LNCAP (cell line): ENCODE measurements at regions not wholly inside any gene's neighbourhood (a gene's known extent, or its start where the extent isn't known, plus 50 kb on each side); places are given as distances from the start of the nearest gene placed in this dataset.

Source experiments
- TF ChIP-seq, protein P1 (sequence below): fragments of 450-650 bp; IDR thresholded peaks from 2 replicates; pipeline ENCODE4 v1.5.1; 2017; ENCODE audit warnings: mild to moderate bottlenecking

DNA sequence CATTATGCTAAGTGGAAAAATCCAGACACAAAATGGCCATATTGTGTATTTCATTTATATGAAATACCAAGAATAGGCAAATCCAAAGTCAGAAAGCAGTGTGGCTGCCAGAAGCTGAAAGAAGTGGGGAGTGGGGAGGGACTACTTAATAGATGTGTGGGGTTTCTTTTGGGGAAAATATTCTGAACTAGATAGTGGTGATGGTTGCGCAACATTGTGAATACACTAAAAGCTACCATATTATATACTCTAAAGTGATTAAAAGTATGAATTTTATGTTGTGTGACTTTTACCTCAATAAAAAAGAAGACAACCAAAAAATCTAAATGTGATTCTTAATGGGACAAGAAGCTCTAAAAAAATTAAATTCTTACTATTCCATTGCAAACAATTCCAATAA, 272.6 kb downstream of the DAD1 start:
- TF ChIP-seq, protein P1, sequence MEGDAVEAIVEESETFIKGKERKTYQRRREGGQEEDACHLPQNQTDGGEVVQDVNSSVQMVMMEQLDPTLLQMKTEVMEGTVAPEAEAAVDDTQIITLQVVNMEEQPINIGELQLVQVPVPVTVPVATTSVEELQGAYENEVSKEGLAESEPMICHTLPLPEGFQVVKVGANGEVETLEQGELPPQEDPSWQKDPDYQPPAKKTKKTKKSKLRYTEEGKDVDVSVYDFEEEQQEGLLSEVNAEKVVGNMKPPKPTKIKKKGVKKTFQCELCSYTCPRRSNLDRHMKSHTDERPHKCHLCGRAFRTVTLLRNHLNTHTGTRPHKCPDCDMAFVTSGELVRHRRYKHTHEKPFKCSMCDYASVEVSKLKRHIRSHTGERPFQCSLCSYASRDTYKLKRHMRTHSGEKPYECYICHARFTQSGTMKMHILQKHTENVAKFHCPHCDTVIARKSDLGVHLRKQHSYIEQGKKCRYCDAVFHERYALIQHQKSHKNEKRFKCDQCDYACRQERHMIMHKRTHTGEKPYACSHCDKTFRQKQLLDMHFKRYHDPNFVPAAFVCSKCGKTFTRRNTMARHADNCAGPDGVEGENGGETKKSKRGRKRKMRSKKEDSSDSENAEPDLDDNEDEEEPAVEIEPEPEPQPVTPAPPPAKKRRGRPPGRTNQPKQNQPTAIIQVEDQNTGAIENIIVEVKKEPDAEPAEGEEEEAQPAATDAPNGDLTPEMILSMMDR: no peak

DNA sequence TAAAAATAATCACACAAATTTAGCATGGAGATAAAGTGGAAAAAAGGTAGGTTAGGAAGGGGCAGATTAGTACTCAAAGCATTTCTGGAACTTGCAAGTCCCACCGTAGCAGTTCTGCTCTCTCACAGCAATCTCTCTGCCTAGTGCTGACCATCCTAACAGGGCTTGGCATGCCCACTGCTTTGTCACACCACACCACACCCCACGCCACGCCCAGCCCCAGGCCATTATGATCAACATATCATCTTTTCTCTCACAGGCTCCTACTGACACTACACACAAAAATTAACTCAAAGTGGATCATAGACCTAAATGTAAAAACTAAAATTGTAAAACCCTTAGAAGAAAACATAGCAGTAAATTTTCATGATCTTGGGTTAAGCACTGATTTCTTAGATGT, 273.7 kb downstream of the DAD1 start:
- TF ChIP-seq, protein P1: no peak

DNA sequence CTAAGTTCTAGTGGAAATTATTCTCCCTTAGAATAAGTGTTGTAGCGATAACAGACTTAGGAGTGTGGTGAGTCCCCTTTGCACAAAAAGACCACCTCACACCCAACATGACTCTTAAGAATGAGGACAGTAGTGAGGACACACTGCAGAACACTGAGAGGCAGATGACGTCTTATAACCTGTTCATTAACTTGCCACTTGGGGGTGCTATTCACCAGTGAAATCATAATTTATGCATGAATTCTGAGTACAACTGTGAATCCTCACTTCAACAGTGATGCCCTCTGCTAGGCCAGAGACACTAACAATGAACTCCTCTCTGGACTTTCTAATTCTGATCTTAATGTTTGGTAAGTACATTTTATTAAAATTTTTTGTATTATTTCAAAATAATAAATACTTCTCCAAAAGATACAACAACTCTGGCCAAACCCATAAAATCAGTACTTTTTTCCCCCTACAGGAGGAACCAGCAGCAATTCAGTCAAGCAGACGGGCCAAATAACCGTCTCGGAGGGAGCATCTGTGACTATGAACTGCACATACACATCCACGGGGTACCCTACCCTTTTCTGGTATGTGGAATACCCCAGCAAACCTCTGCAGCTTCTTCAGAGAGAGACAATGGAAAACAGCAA, 274.7 kb downstream of the DAD1 start:
- TF ChIP-seq, protein P1: peak; percentile 79

DNA sequence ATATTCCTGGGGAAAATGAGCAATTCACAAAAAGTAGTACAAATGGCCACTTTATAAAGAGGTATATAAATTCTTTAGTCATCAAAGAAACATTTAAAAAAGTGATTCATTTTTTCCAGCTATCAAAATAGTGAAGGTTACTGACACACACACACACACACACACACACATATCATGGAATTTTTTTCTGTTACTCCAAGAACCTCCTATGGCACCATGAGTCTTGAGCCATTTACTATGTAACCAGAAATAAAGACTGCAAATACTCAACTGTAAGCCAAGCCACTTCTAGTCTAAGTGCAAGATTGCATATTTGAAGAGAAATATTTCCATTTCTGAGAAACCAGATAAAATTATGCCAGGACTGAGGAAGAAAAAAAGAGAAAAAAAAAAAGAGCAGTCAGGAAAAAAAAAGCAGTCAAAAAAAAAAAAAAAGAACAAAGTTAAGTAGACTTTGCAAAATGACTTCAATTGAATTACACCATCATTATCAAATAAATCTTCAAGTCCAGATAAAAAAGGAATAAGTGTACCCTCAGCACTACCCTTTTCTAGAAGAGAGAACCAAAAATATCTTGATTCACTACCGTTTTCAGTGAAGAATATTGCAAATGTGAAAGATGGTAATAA, 275.7 kb downstream of the DAD1 start:
- TF ChIP-seq, protein P1: no peak

DNA sequence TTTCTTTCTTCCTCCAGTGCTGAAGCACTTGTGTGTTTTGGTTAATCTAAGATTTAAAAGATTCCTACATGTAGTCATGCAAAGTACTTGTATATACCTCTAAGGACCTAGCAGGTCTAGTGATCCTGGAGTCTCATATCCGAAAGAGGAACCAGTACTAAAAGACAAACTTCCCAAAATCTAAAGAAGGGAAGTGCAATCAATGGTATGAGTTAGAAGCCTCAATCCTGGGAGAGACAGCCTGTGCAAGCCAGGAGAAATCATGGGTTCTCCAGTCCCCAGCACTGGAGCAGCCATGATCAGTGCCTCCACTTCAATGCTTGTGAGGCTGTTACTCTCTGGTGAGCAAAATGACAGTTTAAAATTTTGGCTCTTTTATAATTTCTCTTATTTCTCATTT, 277.4 kb downstream of the DAD1 start:
- TF ChIP-seq, protein P1: no peak

DNA sequence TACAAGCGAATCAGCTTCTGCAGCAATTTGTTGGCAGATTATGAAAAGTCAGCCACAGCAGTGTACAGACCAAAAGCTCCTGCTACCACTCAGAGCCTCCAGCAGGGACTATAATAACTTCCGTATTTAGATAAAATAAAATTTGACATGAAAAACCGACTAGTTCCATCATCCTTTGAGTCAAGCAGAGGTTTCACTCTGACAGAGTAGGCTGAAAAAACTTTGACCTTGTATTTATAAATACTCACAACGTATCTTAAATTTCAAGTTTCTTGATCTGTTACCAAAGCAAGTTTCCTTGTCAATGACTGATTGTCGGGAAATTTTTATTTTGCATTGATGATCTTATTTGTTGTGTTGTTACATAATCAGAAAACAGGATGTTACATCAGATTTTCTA, 283.4 kb downstream of the DAD1 start:
- TF ChIP-seq, protein P1: no peak

DNA sequence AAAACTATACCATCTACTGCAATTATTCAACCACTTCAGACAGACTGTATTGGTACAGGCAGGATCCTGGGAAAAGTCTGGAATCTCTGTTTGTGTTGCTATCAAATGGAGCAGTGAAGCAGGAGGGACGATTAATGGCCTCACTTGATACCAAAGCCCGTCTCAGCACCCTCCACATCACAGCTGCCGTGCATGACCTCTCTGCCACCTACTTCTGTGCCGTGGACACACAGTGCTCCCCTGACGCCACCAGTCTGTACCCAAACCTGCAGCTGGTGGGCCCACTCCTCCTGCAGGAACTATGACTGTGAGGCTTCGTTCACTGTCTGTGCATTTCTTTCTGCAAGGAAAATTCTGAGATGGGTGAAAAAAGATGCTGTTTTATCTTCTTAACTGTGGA, 284.7 kb downstream of the DAD1 start:
- TF ChIP-seq, protein P1: no peak
